ENCODE measurements at regions not wholly inside any gene's neighbourhood (a gene's known extent, or its start where the extent isn't known, plus 50 kb on each side); places are given as distances from the start of the nearest gene placed in this dataset.

DNA sequence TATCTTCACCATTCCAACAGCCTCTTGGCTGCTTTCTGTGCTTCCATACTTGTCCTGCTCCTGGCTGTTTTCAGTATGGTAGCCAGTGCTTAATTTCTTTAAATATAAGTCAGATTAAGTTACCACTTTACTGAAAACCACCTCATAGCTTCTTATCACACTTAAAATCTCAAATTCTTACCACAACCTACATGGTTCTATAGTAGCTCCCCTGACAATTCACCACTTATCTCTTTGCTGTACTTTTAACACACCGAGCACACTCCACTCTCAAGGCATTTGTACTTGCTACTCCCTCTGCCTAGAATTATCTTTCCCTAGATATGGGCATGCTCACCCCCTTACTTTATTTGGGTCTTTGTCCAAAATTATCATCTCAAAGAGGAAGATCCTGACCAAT, 369.0 kb downstream of the TENT5A start:
- POLR2A ChIA-PET: no interaction called here

GRCh38 chr6:81382852-81383251, 369.6 kb downstream of the TENT5A start:
- no peak overlapping the region for H3K4me3 ChIP-seq (ENCODE audit: low read depth, low read length)
- POLR2A ChIA-PET: no interaction called here
- H3K27me3 ChIP-seq (ENCODE audit: control insufficient read depth, insufficient read depth, low read length): no peaks in the 10 kb centered on the region
- TF ChIP-seq, protein P1, sequence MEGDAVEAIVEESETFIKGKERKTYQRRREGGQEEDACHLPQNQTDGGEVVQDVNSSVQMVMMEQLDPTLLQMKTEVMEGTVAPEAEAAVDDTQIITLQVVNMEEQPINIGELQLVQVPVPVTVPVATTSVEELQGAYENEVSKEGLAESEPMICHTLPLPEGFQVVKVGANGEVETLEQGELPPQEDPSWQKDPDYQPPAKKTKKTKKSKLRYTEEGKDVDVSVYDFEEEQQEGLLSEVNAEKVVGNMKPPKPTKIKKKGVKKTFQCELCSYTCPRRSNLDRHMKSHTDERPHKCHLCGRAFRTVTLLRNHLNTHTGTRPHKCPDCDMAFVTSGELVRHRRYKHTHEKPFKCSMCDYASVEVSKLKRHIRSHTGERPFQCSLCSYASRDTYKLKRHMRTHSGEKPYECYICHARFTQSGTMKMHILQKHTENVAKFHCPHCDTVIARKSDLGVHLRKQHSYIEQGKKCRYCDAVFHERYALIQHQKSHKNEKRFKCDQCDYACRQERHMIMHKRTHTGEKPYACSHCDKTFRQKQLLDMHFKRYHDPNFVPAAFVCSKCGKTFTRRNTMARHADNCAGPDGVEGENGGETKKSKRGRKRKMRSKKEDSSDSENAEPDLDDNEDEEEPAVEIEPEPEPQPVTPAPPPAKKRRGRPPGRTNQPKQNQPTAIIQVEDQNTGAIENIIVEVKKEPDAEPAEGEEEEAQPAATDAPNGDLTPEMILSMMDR (IDR thresholded peaks at IDR 0.05; ENCODE audit: insufficient read depth, low read depth, low read length): no peak
- CTCF ChIA-PET: no interaction called here
- DNase-seq (ENCODE audit: low read depth): no peak
- H3K36me3 ChIP-seq (ENCODE audit: control insufficient read depth, insufficient read depth, low read length): no peaks in the 10 kb centered on the region

More for the DNA sequence above, 369.0 kb downstream of the TENT5A start:
- Histone ChIP-seq H3K36me3 (ENCODE audit: control insufficient read depth, insufficient read depth, low read length) (no peaks in the 10 kb centered on the region), H3K27me3 (ENCODE audit: control insufficient read depth, insufficient read depth, low read length) (no peaks in the 10 kb centered on the region), H3K4me3 (ENCODE audit: low read depth, low read length) (no peak overlapping the region)
- CTCF ChIA-PET: no interaction called here
- TF ChIP-seq, protein P1 (IDR thresholded peaks at IDR 0.05; ENCODE audit: insufficient read depth, low read depth, low read length): no peak
- DNase-seq (ENCODE audit: low read depth): no peak

GRCh38 chr6:81381382-81381916, 371.0 kb downstream of the TENT5A start:
- CTCF ChIA-PET: interaction anchor here (0.8 kb wide), 1 partner anchor 976 kb away, joined by 5 read pairs; no protein-coding TSS in a partner anchor
- TF ChIP-seq, protein P1 (IDR thresholded peaks at IDR 0.05; ENCODE audit: insufficient read depth, low read depth, low read length): no peak
- no peak for DNase-seq (ENCODE audit: low read depth)
- Histone ChIP-seq H3K36me3 (ENCODE audit: control insufficient read depth, insufficient read depth, low read length) (no peaks in the 10 kb centered on the region), H3K4me3 (ENCODE audit: low read depth, low read length) (no peak overlapping the region), H3K27me3 (ENCODE audit: control insufficient read depth, insufficient read depth, low read length) (no peaks in the 10 kb centered on the region)
- POLR2A ChIA-PET: no interaction called here

DNA sequence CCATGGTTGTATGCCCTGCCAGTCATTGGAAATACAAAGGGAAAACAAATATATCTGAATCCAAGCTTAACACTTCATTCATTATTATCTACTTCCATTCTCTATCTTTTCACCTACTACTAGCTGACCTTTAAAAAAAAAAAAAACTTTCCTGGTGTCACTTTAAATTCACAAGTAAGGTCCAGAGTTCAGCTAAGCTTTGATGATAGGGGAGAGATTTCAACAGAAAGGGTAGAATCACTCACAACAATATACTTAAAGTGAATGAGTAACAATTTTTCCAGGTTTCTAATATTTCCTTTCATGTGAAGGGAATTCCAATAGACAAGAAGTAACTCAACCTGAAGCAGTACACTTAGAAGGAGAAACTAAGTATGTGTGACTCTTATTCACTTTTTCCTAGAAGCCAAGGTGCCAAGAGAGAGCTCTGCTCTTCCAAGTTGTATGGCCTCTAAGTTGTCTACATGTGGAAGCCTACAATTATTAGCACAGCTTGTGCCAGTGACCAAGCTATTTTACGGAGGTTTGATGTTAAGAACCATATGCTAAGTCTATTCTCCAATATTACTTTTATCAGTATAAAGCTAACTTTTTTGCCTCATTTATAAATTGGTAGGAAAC, 371.7 kb downstream of the TENT5A start:
- TF ChIP-seq, protein P1 (IDR thresholded peaks at IDR 0.05; ENCODE audit: insufficient read depth, low read depth, low read length): no peak
- H3K27me3 ChIP-seq (ENCODE audit: control insufficient read depth, insufficient read depth, low read length): no peaks in the 10 kb centered on the region
- DNase-seq (ENCODE audit: low read depth): no peak
- CTCF ChIA-PET: interaction anchor here (0.8 kb wide), 1 partner anchor 975 kb away, joined by 5 read pairs; no protein-coding TSS in a partner anchor
- H3K4me3 ChIP-seq (ENCODE audit: low read depth, low read length): no peak overlapping the region
- H3K36me3 ChIP-seq (ENCODE audit: control insufficient read depth, insufficient read depth, low read length): no peaks in the 10 kb centered on the region
- POLR2A ChIA-PET: no interaction called here

DNA sequence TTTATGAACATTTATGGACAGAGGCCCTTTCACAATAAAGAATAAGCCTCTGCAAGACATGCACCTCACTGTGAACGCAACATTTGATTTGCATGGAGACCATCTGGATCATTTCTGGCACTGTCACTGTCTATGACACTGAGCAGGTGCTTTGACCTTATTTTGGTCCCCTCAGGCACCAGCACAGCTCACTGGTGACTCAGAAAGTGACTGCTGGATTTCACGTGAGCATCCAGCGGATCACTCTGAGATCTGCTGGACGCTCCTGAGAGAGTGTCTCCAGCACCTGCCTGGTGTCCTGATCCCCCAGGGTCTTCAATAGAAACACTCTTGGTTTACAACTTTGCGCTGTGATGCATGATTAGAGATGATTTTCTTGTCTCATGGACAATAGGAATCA, 375.7 kb downstream of the TENT5A start:
- no peaks in the 10 kb centered on the region for H3K27me3 ChIP-seq (ENCODE audit: control insufficient read depth, insufficient read depth, low read length)
- no peak for DNase-seq (ENCODE audit: low read depth)
- ChIA-PET CTCF (no interaction called here), POLR2A (no interaction called here)
- no peak overlapping the region for H3K4me3 ChIP-seq (ENCODE audit: low read depth, low read length)
- H3K36me3 ChIP-seq (ENCODE audit: control insufficient read depth, insufficient read depth, low read length): no peaks in the 10 kb centered on the region
- TF ChIP-seq, protein P1 (IDR thresholded peaks at IDR 0.05; ENCODE audit: insufficient read depth, low read depth, low read length): no peak
